Activated CD4-positive, alpha-beta T cell treated with anti-CD3 and anti-CD28 coated beads, Interleukin-10, Interleukin-2, amounts not matched to agents 100 ng/mL and 50 ng/mL, durations not matched to agents 16 hours and 8 hours (primary cell): ENCODE measurements at regions not wholly inside any gene's neighbourhood (a gene's known extent, or its start where the extent isn't known, plus 50 kb on each side); places are given as distances from the start of the nearest gene placed in this dataset.
A peak's percentile ranks its signal among the peaks of the same experiment; 100 is the strongest.
"Not testable (repeated sequence)": the region's sequence is repeated elsewhere in the genome, so short reads cannot be mapped to it uniquely, and the experiment has no call there.

ENCODE experiments used
- DNase-seq: peaks from one replicate; pipeline ENCODE4 v3.0.0-alpha.2; 2020

- no peak for DNase-seq
These were observed 85.9 kb downstream of the ASMT start for GRCh38 chrX:1700757-1701156.

DNA sequence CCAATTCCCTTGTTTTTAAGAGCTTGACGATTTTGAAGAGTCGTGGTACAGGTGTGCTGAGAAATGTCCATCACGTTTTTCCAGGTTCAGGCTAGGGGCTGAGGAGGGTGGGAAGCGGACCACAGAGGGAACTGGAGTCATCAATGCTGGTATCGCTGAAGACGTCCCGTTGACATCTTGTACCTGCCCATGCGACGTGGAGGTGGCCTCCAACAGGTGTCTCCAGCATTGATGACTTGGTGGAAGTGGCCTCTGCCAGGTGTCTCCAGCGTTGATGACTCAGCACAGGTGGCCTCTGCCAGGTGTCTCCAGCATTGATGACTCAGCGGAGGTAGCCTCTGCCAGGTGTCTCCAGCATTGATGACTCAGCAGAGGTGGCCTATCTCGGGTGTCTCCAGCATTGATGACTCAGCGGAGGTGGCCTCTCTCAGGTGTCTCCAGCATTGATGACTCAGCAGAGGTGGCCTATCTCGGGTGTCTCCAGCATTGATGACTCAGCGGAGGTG, 86.6 kb downstream of the ASMT start:
- DNase-seq, result not testable (repeated sequence)

DNA sequence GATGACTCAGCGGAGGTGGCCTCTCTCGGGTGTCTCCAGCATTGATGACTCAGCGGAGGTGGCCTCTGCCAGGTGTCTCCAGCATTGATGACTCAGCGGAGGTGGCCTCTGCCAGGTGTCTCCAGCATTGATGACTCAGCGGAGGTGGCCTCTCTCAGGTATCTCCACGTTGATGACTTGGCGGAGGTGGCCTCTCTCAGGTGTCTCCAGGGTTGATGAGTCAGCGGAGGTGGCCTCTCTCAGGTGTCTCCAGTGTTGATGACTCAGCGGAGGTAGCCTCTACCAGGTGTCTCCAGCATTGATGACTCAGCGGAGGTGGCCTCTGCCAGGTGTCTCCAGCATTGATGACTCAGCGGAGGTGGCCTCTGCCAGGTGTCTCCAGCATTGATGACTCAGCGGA, 87.3 kb downstream of the ASMT start:
- not testable (repeated sequence) for DNase-seq

DNA sequence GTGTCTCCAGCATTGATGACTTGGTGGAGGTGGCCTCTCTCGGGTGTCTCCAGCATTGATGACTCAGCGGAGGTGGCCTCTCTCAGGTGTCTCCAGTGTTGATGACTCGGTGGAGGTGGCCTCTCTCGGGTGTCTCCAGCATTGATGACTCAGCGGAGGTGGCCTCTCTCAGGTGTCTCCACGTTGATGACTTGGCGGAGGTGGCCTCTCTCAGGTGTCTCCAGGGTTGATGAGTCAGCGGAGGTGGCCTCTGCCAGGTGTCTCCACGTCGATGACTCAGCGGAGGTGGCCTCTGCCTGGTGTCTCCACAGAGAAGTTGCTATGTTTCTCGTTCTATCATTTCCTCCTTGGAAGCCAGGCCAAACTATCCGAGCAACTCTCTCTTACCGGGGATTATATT, 87.7 kb downstream of the ASMT start:
- not testable (repeated sequence) for DNase-seq

GRCh38 chrX:1709277-1709676, 94.4 kb downstream of the ASMT start:
- not testable (repeated sequence) for DNase-seq

DNA sequence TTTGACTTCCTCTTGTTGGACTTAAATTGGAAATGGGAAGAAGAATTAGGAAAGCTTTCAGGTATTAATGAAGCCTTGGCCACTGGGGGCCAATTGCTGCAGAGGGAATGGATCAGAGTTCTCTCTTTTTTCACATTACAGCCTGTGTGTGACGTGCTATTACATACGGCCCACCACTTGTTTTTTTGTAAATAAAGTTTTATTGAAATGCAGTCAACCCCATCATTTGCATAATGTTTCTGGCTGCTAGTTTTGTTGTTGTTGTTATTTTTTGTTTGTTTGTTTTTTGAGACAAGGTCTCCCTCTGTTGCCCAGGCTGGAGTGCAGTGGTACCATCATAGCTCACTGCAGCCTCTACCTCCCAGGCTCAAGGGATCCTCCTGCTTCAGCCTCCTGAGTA, 98.4 kb downstream of the ASMT start:
- no peak for DNase-seq

DNA sequence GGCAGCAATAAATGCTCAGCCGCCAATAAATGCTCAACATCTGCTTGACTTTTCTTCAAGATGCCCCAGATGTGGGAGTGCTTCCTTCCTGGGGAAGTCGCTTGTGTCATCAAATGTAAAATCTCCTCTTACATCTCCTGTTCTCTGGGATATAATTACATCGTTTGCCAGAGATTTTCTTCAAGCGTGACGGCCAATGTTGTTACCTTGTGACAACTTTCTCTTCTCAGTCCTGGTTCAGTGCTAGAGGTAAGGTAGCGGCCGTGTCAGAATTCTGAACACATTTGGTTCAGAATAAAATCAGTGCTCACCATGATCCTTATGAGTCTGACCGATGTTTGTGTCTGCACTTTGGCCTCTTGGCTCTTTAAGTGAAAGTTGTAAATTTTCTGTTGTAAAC, 102.5 kb downstream of the ASMT start:
- no peak for DNase-seq

GRCh38 chrX:1719270-1719669, 104.4 kb downstream of the ASMT start:
- no peak for DNase-seq

DNA sequence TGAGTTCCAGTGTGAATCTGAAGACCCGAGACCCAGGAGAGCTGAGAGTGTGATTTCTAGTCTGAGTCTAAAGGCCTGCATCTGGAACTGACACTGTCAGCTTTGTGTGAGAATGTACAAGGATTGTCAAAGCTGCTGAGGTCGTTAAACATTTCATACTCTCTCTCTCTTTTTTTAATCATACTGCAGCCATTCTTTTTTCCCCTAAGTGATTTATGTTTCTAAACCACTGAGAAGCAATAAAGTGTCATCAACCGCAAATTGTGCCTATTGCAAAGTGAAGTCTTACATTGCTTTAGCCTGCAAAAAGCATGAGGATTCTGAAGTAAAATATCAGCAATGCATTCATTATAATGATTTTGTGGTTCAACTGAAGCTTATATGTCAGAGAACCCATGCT, 106.0 kb downstream of the ASMT start:
- DNase-seq, result no peak

GRCh38 chrX:1725472-1725871, 110.6 kb downstream of the ASMT start:
- no peak for DNase-seq

DNA sequence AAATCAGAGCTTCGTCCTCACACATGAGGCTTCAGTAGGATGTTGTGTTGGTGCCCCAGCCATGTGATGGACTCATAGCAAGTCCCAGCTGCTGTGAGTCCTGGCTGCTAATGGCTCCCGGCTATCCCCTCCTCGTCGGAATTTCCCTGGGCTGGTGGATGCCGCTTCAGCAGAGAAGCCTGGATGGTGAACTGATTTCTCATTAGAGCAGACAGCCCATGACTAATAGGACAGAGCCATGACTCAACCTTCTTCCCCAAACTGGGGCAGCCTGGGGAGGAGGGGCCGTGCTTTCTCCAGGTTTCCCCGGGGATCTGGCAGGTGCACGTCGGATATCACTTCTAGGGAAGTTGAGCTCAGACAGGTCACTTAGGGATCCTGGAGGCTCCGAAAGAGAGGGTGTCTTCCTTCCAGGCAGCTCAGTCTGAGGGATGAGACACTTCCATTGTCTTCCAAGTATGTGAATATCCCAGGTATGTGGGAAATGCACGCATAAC, 112.7 kb downstream of the ASMT start:
- DNase-seq, result no peak

- no peak for DNase-seq
These were observed 119.9 kb downstream of the ASMT start for GRCh38 chrX:1734806-1735205.

GRCh38 chrX:1741816-1742394, 127.0 kb downstream of the ASMT start:
- no peak for DNase-seq

DNA sequence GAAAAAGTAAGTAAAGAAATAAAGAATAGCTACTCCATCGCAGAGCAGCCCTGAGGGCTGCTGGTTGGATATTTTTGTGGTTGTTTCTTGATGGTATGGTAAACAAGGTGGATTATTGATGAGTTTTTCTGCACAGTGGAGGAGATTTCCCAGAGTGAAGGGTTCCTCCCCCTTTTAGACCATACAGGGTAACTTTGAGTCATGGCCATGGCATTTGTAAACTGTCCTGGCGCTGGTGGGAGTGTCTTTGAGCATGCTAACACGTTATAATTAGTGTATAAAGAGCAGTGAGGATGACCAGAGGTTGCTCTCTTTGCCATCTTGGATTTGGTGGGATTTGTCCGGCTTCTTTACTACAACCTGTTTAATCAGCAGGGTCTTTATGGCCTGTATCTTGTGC, 128.2 kb downstream of the ASMT start:
- no peak for DNase-seq

DNA sequence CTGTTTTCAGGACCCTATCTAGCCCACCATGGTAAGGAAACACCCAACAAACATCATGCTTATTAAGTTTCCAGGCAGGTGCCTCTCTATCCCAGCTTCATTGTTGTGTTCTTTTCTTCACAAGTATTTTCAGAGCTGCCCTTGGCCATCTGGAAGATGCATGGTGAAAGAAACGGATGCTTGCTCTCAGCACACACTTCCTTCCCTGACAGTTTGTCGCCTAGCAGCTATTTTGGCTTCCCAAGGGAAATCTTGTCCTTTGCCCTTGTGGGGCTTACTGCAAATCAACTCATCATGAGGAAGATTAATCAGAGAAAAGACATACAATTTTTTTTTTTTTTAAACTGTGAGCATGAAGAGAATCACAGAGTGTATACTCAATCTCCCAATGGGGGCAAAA, 128.8 kb downstream of the ASMT start:
- no peak for DNase-seq

GRCh38 chrX:1748408-1748807, 133.5 kb downstream of the ASMT start:
- DNase-seq, result no peak

- no peak for DNase-seq
These were observed 134.6 kb downstream of the ASMT start for GRCh38 chrX:1749499-1749898.

GRCh38 chrX:1750267-1750666, 135.4 kb downstream of the ASMT start:
- DNase-seq, result no peak

DNA sequence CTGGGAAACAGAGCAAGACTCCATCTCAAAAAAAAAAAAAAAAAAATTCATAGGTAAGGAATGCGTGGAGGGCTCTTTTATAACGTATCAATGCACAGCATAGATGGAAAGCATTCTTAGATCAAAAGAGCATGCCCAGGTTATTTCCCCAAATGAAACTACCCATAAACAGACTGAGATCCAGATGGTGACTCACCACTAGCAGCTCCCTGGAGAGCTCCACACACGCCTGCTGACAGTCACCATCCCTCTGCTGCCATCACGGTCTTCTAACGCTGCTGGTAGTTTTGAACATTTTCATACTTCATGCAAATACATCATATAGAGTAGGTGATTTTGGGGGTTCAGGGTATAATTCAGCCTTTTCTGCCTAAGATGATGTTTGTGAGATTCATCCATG, 136.9 kb downstream of the ASMT start:
- no peak for DNase-seq

GRCh38 chrX:1752799-1753198, 137.9 kb downstream of the ASMT start:
- DNase-seq, result peak; percentile 16

- no peak for DNase-seq
These were observed 139.2 kb downstream of the ASMT start for GRCh38 chrX:1754077-1754476.

- no peak for DNase-seq
These were observed 148.4 kb downstream of the ASMT start for GRCh38 chrX:1763294-1763693.

GRCh38 chrX:1764883-1765364, 150.1 kb downstream of the ASMT start:
- peak; percentile 26 for DNase-seq

DNA sequence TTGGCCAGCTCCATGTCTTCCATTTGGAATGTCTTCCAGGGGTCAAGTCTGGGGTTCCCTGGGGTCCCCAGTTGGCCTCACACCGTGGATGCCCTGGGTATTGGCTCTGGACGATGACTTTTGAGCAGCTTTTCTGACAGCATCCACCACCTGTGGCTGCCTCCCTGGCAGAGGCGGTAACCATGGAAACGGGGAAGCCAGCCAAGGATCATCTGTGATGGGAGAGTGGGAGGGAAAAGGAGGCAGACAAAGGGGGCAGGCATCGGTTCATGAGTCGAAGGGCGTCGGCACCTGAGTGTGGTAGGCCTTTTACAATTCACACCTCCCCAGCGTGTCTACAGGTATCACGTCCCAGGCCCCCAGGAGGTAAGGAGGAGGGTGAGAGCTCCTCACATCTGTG, 152.2 kb downstream of the ASMT start:
- DNase-seq, result no peak

- no peak for DNase-seq
These were observed 164.0 kb downstream of the ASMT start for GRCh38 chrX:1778817-1779216.
